ENCODE measurements at regions not wholly inside any gene's neighbourhood (a gene's known extent, or its start where the extent isn't known, plus 50 kb on each side); places are given as distances from the start of the nearest gene placed in this dataset.

DNA sequence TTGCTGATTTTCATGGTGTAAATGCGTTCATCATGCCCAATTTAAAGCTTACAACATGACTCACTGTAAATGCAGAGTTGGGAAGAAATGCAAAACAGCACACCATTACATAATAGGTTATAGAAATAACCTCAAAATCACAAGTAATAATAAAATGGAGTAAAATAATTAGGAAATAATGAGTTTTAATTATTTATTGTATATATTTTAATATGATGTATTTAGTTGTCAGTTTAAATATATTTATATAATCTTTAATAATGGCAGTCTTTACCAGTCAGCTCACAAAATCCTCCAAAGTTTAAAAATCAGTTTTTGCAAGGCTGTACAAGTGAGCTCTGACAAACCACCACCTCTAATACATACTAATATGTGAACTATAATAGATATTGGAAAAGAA, 180.2 kb downstream of the RND3 start:
- no peak for DNase-seq

- no peak for DNase-seq
These were observed 184.2 kb downstream of the RND3 start for GRCh38 chr2:150303281-150303680.

GRCh38 chr2:150298571-150299305, 188.7 kb downstream of the RND3 start:
- no peak for DNase-seq

DNA sequence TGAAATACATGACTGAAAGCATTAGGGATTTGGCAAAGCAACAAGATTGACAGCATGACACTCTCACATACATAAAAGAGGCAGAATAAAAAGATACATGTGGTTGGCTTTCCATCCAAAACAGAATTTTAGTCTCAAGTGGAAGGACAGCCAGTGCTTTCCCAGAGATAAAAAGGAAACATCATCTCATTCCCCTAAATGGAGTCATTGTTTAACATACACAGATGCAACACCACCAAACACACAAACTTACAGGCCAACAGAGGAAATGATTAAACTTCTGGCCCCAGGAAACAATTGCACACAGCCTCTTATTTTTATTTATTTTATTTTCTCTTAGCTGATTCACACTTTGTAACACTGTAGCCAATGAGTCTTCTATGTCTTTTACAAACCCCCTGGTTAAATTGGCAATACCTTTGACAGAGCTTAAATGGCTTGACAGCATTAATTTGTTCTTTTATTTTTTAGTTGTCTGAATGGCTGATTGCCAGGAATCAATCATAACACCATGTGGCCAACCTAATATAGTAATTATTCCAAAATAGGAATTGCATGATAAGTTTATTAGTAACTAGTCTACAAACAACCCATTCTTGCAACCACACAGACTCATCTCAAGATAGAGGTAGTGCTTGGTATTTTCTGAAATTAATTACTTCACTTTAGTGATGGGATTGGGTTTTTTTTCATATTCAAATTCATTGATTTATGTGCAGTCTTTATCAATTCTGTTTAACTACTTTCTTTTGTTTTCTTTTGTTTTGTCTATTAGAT, 190.5 kb downstream of the RND3 start:
- DNase-seq = no peak

DNA sequence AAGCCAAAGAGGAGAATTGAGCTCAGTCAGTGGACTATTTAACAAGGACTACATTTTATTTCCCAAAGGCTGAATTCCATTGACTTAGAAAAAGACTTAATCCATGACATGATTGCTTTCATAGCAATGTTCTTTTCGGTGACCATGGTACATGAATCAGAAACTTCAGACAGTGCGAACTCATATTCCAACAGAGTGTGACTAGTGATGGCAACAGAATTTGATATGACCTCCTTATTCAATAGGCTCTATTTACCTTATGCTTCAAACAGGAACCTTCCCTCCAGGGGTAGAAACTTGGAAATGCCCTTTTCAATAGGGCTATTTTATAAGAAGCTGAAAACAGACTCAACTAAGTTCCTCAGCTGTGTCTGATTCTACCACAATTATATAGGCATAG, 191.9 kb downstream of the RND3 start:
- DNase-seq = no peak

DNA sequence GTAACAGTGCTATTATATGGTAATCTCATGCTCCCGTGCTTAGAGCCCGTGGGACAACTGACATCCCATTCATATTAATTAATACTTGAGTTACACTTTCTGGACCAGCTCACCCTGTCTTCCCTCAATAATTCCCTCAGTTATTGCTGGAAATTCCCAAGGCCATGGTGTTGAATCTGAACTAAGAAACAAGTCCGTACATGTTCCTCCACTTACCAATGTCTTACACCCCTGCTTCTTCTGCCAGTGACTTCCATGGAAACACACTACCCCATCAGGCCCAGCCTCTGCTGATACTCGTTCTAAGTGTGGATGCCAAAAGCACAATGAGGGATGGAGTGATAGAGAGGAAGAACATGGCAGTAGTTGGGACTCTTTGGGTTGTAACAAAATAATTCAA, 193.7 kb downstream of the RND3 start:
- DNase-seq = no peak

GRCh38 chr2:150292807-150293206, 194.7 kb downstream of the RND3 start:
- DNase-seq = peak; percentile 63

DNA sequence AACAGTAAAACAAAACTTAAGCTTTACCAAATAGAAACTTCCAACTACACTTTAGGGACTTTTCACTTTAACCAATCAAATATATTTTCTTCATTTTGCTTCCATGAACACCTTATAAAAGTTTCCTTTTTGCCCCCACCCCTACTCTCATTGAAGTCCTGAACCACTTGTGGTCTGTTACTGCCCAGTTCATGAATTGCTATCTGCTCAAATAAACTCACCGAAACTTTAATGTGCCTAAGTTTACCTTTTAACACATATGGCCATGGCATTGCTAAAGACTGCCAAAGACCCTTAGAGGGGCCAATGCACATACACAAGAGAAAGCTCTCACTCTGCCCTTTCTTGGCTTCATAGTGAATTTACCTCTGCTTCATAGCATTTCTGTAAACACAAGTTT, 195.3 kb downstream of the RND3 start:
- DNase-seq = no peak

DNA sequence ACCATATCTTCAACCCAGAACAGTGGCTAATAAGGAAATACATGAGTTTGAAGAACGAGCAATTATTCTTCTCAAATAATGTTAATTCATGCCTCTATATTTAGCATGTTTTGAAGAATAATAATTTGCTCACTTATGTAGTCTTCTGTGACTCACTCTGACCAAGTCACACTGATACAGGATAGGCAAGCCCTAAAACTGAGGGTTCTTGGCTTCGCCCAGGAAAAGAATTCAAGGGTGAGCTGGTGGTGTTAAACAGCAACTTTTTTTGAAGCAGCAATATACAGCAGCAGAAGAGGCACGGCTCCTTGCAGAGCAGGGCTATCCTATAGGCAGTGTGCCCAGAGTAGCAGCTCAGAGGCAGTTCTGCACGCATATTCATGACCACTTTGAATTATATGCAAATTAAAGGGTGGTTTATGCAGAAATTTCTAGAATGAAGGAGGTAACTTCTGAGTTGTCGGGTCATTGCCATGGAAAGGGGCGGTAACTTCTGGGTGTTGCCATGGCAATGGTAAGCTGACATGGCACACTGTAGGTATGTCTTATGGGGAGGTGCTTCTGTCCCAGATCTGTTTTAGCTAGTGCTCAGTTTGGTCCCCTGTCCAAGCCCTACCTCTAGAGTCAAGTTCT, 200.6 kb downstream of the RND3 start:
- no peak for DNase-seq

- DNase-seq = no peak
These were observed 203.4 kb downstream of the RND3 start for GRCh38 chr2:150284116-150284515.

DNA sequence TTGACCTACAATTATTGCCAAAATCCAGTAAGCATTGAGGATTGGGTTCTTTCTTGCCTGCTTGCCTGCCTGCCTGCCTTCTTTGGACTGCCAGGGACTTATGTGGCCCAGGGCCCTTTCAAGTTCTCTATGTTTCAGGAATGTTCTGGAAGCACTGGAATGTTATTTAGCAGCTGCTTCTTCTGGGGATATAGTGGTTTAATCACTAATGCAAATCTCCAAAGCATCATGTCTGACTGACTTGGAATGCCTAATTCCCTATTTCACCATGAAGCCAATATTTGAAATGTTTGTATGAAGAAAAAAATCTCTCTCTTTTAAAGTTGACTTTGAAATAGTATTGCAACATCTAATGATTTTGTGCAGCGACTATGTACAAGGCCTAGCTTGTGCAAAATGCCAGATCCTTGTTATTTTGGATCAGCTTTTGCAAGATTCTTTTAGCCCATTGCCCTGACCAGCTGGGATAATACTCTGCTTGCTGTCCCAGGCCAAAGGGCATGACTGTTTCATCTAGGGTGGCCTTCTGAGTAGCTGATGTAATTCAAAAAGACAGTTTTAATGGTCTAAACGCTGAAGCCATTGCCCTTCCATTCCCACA, 204.6 kb downstream of the RND3 start:
- no peak for DNase-seq

DNA sequence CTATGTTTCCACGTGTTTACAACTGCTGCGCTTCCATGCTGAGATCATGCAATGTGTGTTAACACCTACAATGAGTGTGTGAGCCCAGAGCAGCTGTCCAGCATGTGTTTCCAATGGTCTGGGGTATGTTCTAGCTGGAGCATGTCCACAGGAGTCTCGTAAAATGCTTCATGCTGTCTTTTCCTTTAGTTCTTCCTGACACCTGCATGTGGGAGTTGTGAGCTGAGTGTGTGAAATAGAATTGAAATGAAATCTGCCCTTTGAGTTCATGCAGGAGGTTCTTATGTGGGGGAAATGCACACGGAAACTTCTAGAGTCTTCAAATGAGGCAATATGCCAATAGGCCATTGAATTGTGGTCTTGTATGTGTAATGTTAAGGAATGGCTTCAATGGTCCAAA, 205.1 kb downstream of the RND3 start:
- no peak for DNase-seq

DNA sequence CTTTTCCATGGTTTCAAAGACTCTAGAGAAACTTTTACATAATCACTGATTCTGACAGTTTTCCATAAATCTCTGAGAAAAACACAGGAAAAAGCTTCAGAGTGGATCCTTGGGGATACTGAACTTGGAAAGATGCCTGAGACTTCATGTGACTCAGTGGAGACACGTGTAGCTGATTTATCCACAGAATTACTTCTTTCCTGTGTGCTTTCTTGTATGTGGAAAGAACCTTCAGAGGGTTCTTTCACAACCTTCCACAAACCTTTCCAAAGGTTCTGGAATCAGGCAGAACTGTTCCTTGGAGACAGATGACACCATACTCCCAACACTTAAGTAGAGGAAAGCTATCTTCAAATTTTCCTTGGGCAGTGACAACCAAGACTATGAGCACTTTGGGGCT, 207.2 kb downstream of the RND3 start:
- no peak for DNase-seq

GRCh38 chr2:150279686-150280085, 207.8 kb downstream of the RND3 start:
- DNase-seq = no peak

DNA sequence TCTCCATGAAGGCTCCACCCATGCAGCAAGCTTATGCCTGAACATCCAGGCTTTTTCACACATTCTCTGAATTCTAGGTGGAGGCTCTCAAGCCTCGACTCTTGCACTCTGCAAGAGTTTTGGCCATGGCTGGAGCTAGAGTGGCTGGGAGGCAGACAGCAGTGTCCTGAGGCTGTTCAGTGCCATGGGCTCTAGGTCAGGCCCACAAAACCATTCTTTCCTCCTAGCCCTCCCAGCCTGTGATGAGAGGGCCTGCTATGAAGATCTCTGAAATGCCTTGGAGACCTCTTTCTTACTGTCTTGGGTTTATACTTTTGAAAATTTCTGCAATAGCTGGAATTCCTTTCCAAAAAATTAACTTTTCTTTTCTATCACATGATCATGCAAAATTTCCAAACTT, 210.7 kb downstream of the RND3 start:
- no peak for DNase-seq

DNA sequence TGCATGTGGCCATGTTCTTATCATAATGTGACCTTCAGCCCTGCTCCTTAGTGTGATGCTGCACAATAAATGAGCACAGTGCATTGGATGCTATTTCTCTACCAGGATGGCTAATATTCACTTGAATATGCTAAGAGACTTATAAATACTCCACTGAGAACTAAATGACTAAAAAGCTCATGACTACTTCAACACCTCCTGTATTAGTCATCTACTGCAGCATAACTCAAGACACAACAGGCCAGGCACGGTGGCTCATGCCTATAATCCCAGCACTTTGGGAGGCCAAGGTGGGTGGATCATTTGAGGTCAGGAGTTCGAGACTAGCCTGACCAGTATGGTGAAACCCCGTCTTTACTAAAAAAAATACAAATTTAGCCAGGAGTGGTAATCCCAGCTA, 213.4 kb downstream of the RND3 start:
- no peak for DNase-seq

- DNase-seq = no peak
These were observed 215.3 kb downstream of the RND3 start for GRCh38 chr2:150271952-150272802.

- DNase-seq = no peak
These were observed 219.6 kb downstream of the RND3 start for GRCh38 chr2:150267651-150268415.

- DNase-seq = no peak
These were observed 220.5 kb downstream of the RND3 start for GRCh38 chr2:150266931-150267330.

DNA sequence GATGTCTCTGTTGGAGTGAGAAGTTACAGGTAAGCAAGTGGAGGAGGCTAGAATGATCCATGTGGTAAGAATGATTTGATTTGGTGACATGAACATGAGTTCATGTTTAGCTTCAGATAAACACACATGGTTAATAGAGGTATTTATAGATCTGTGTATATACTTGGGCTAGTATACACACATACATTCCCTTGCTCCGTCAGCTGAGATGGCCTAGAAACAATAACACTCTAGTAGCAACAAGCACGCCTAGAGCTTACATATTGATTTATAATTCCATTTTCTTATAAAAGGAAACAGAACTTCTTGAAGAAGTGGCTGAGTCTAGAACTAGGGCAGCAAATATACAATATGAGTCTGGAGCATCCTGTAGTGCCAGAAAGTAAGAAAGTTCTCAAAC, 223.0 kb downstream of the RND3 start:
- DNase-seq = no peak

DNA sequence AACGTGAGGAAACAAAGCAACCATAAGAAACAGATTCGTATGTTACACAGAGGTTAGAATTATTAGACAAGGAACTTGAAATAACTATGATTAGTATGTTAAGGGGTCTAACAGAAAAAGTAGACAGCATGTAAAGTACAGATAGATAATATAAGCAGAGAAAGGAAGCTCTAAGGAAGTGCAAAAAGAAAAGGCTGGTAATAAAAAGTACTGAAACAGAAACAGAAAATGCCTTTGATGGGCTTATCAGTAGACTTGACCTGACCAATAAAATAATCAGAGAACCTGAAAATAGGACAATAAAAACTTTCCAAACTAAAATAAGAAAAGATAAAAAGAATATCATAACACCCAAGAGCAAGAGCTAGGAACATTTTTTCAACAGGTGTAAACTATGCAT, 225.8 kb downstream of the RND3 start:
- no peak for DNase-seq

- no peak for DNase-seq
These were observed 226.8 kb downstream of the RND3 start for GRCh38 chr2:150260636-150261035.
